ENCODE measurements at regions not wholly inside any gene's neighbourhood (a gene's known extent, or its start where the extent isn't known, plus 50 kb on each side); places are given as distances from the start of the nearest gene placed in this dataset.
"Not testable (repeated sequence)": the region's sequence is repeated elsewhere in the genome, so short reads cannot be mapped to it uniquely, and the experiment has no call there.

- no peak for DNase-seq
Observed at GRCh38 chr3:106029954-106030626, 161.3 kb upstream of the CBLB start.

DNA sequence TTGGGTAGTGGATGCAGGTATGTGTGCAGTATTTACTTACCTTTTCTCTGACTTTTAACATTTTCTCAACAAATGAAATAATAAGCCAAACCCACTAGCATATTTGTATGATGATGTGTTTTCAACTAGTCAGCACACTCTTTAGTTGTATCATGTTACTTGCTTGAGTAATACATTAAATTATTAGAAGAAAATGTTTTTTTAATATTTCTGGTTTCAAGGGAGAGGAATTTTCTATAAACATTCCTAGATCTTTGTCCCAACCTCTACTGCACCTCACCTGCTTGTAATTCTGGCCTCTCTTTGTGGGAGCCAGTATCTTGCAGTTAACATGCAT is 161.8 kb upstream of the CBLB start:
- no peak for DNase-seq

DNA sequence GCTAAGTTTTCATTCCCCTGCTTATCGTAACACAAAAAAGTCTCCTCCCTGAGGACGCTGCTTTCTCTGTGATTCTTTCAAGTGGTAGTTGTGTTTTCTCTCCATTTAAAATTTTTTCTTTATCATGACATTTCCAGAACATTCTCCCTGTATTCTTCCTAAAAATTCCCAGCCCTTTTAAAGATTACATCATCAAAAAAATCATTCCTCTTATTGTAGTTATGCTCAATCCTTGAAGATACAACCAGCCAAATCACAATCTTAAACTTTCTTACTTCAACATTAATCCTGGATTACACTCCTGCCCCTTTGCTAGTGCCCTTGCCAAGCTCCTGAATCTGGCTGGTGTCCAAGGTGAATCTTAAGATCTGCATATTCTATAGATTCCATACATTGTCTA is 163.7 kb upstream of the CBLB start:
- no peak for DNase-seq

DNA sequence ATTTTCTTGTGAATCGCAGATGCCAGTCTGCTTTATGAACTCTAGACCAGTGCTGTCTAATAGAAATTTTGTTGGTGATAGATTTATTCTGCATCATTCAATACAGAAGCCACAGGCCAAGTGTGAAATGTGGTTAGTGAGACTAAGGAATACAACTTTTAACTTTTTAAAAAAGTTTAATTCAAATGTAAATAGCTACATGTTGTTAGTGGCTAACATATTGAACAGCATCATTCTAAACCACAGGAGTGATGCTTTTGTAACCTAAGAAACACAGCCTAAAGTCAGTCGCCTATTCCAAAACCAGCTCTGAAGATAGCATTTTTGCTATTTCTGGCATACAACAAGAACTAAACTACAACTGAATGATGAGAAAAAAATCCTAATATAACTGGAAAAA is 164.8 kb upstream of the CBLB start:
- no peak for DNase-seq

GRCh38 chr3:106034313-106034712 is 165.5 kb upstream of the CBLB start:
- no peak for DNase-seq

GRCh38 chr3:106035619-106036018 is 166.8 kb upstream of the CBLB start:
- no peak for DNase-seq

DNA sequence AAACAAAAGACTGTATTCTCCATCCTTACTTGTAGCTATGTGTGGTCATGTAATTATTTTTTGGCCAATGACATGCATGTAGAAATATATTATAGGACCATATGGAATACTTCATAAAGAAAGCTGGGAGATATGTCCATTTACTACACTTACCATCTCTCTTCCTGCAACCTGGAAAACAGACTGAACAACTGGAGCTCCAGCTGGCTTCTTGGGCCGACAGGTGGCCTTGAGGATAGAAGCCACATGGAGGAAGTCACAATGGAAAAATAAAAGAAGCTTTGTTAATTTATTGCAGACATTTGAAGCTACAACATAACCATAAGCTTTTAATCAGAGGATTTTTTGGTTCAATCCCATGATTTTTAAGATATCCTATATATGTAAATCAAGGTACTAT is 167.9 kb upstream of the CBLB start:
- no peak for DNase-seq

GRCh38 chr3:106047221-106047620 is 178.4 kb upstream of the CBLB start:
- no peak for DNase-seq

DNA sequence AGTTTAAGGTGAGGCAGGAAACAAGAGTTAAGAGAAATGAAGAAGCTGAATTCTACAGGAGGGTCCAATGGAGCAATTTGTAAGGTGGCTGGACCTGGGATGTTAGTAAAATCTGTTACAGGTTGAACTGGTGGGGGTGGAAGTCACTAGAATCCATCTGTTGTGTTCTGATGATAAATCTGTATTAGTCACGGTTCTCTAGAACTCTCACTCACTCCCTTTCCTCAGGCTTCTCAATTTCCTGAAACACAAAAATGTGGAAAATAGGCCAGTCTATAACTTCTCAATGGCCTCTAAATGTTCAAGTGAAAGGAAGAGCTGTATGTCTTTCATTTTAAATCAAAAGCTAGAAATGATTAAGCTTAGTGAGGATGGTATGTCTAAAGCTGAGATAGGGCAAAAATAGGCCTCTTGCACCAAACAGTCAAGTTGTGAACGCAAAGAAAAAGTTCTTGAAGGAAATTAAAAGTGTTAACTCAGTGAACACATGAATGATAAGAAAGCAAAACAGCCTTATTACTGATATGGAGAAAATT is 180.2 kb upstream of the CBLB start:
- no peak for DNase-seq

DNA sequence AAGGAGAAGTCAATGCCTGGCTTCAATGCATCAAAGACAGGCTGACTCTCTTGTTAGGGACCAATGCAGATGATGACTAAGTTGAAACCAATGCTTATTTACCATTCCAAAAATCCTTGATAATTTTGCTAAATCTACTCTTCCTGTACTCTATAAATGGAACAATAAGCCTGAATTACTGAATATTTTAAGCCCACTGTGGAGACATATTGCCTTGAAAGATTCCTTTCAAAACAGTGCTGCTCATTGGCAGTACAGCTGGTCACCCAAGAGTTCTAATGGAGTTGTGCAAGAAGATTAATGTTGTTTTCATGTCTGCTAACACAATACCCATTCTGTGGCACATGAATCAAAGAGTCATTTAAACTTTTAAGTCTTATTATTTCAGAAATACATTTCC is 181.0 kb upstream of the CBLB start:
- DNase-seq = no peak

GRCh38 chr3:106056931-106057330 is 188.1 kb upstream of the CBLB start:
- DNase-seq = no peak

- DNase-seq = no peak
Observed at GRCh38 chr3:106058475-106058874, 189.7 kb upstream of the CBLB start.

DNA sequence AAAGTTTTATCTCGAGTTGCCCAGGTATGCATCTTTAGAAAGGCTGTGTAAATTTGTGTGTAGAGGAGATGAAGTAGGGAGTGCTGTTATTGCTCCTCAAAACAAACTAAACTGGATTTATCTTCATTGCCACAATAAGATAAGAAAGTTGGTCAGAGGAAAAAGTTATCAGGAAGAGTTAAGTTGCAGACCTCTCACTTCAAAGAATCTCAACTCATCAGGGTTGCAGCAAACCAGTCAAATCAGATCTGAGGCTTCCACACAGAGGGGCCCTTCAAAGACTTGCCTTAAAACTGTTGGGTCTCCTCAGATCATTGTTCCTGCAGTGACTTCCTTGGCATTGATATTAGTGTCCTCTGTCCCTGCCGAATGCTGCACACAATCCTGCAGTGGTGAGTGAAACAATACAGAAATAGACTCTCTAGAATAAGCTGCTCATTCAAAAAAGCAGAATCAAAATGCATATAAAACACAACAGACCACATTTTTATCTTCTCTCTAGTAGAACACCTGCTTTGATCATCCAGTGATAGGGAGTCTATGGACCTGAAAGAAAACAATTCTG is 191.2 kb upstream of the CBLB start:
- no peak for DNase-seq

- no peak for DNase-seq
Observed at GRCh38 chr3:106063909-106064308, 195.1 kb upstream of the CBLB start.

GRCh38 chr3:106065831-106066230 is 197.0 kb upstream of the CBLB start:
- no peak for DNase-seq

DNA sequence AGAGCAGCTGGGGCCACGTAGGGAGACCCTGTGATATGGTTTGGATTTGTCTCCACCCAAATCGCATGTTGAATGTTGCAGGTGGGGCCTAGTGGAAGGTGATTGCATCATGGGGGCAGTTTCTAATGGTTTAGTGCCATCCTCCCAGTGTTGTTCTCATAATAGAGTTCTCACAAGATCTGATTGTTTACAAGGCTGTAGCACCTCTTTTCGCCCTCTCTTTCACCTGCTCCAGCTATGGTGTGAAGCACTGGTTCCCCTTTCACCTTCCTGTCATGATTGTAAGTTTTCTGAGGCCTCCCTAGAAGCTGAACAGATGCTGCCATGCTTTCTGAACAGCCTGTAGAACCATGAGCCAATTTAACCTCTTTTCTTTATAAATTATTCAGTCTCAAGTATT is 198.9 kb upstream of the CBLB start:
- no peak for DNase-seq

GRCh38 chr3:106068381-106068780 is 199.6 kb upstream of the CBLB start:
- no peak for DNase-seq

GRCh38 chr3:106068795-106069194 is 200.0 kb upstream of the CBLB start:
- no peak for DNase-seq

- no peak for DNase-seq
Observed at GRCh38 chr3:106070187-106070586, 201.4 kb upstream of the CBLB start.

- DNase-seq = no peak
Observed at GRCh38 chr3:106071306-106071705, 202.5 kb upstream of the CBLB start.

GRCh38 chr3:106072596-106072995 is 203.8 kb upstream of the CBLB start:
- DNase-seq = not testable (repeated sequence)

GRCh38 chr3:106073806-106074205 is 205.0 kb upstream of the CBLB start:
- not testable (repeated sequence) for DNase-seq

GRCh38 chr3:106075731-106076130 is 206.9 kb upstream of the CBLB start:
- not testable (repeated sequence) for DNase-seq

- DNase-seq = no peak
Observed at GRCh38 chr3:106078635-106079034, 209.8 kb upstream of the CBLB start.

DNA sequence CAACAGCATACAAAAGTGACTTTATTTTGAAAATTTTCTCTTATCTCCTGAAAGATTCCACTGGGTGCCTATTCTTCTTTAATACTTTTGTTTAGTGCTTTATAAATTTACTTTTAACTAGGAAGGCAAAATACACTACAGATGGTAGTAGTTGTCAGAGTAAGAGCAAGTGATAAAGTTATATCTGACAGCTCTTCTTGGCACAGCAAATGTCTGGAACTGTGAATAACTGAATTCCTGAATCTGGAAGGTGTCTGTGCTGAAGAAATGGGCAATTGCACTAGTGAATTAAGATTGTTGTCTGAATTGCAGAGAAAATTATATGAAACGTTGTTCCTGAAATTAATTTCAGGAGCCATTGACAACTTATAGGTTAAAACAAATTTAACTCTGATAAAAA is 213.8 kb upstream of the CBLB start:
- DNase-seq = no peak
